ENCODE measurements at regions not wholly inside any gene's neighbourhood (a gene's known extent, or its start where the extent isn't known, plus 50 kb on each side); places are given as distances from the start of the nearest gene placed in this dataset.

GRCh38 chr3:31461426-31461825 is 71.3 kb upstream of the STT3B start:
- DNase-seq (ENCODE audit: low spot score): no peak

GRCh38 chr3:31462050-31462569 is 70.6 kb upstream of the STT3B start:
- no peak for DNase-seq (ENCODE audit: low spot score)

DNA sequence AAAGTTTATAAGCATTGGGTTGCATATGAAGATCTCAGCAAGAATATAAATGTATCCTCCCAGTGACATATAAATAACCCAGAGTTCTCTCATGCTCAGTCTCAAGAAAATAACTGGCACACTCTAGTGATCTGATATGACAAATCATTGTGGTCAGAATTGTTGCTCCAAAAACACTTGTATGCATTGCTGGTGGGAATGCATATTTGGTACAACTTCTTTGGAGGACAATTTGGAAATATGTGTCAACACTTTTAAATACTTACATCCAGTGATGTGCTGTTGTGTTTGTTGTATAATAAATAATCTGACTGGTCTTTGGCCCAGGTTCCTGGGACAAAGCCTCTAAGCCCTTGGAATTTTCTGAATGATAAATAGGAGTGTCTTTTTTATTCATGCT is 66.7 kb upstream of the STT3B start:
- DNase-seq (ENCODE audit: low spot score): no peak

GRCh38 chr3:31466866-31467265 is 65.9 kb upstream of the STT3B start:
- DNase-seq (ENCODE audit: low spot score): no peak

DNA sequence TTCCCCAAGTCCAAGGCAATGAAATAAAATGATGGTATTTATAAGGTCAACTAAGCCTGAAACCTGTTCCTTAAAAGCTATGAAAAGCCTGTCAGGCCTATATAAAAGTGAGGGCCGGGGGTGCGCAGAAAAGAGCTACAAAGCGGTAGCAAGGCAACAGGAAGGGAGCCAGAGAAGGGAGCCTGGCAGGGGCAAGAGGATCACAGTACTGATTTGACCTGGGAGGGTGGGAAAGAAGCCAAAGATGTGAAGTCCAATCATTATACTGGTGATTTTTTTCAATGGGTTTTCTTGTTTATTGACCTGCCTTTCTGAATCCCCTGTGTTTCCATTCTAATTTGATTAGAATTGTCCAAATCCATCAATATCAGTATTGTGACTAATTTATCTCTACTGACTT is 64.3 kb upstream of the STT3B start:
- no peak for DNase-seq (ENCODE audit: low spot score)

DNA sequence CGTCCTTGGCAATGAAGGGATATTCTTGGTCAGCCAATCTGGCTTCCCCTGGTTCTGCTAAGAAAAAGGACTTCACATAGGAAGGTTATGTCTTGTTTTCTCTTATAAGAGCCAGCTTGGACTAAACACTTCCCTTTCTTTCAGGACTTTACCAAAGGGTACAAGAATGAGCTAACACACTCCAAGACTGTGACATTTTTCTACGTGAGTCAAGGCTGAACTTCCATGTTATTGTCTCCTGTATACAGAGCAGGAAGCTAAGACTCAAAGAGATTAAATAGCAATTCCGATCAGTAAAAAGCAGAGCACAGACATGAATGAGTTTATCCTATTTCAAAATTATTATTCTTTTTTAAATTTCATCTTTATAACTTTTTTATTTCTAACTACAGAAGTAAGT is 63.3 kb upstream of the STT3B start:
- DNase-seq (ENCODE audit: low spot score): no peak

DNA sequence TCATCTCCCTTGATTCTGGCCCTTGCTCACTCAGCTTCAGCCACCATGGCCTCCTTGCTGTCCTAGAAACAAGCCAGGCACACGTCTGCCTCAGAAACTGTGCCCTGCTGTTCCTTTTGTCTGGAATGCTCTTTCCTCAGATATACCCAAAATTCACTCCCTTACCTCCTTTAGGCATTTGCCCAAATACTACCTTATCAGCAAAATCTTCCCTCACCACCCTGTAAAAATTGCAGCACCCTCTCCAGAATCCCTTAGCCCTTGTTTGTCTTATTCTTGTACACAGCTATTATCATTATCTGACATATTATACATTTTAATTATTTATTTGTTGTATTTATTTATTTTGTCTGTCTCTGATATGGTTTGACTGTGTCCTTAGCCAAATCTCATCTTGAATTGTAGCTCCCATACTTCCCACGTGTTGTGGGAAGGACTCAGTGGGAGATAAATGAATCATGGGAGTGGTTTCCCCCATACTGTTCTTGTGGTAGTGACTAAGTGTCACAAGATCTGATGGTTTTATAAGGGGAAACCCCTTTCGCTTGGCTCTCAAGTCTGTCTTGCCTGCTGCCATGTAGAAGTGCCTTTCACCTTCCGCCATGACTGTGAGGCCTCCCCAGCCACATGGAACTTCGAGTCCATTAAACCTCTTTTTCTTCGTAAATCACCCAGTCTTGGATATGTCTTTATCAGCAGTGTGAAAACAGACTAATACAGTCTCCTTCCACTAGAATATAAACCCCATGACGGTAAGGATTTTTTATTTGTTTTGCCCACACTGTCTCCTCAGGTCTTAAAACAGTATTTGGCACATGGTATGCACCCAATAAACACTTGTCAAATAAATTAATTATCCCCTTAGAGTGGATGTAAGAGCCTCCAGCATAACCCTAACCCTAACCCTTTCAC is 60.0 kb upstream of the STT3B start:
- DNase-seq (ENCODE audit: low spot score): no peak

- no peak for DNase-seq (ENCODE audit: low spot score)
These were observed 56.5 kb upstream of the STT3B start for GRCh38 chr3:31476209-31476608.

- no peak for DNase-seq (ENCODE audit: low spot score)
These were observed 53.3 kb upstream of the STT3B start for GRCh38 chr3:31479431-31479830.

DNA sequence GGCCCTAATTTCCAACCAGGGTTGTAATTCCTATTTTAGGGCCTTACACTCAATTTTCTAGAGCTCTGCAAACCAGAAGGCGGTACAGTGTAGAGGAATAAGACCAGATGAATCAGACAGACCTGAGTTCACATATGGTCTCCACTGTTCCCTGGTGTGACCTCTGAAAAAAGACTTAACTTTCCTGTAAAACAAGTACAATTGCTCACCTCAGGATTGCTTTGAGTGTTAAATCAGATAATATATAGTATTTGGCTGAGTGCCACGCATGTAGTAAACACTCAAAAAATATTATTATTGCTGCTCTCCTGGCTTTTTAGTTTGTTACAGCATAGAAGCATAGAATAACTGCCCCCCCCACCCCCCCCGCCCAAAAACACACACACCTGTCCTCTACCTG is 51.0 kb upstream of the STT3B start:
- DNase-seq (ENCODE audit: low spot score): no peak

- no peak for DNase-seq (ENCODE audit: low spot score)
These were observed 50.1 kb upstream of the STT3B start for GRCh38 chr3:31482493-31483200.

All from left forelimb (tissue), 1 donor.